ENCODE measurements at regions not wholly inside any gene's neighbourhood (a gene's known extent, or its start where the extent isn't known, plus 50 kb on each side); places are given as distances from the start of the nearest gene placed in this dataset.

- no peak for TF ChIP-seq POLR2AphosphoS5 (IDR thresholded peaks at IDR 0.05; ENCODE audit: low read depth, low read length)
- TF ChIP-seq POLR2A (IDR thresholded peaks at IDR 0.05; ENCODE audit: low read depth, low read length), result no peak
Observed at GRCh38 chr6:111936718-111937117, 63.5 kb upstream of the FYN start.

Data from GM12892 (cell line).